Panc1 (cell line): ENCODE measurements at regions not wholly inside any gene's neighbourhood (a gene's known extent, or its start where the extent isn't known, plus 50 kb on each side); places are given as distances from the start of the nearest gene placed in this dataset.

ENCODE experiments used
- ATAC-seq: fragments of 200-7000 bp; cut with Tn5 transposase; 2 replicates; pipeline ENCODE4 v1.9.1; 2020; ENCODE audit warnings: mild to moderate bottlenecking, moderate library complexity
- BruUV-seq: library from RNA; stranded (reverse); fragments of 400-500 nt; replicated peaks from 2 replicates; lab custom pipeline; 2021; lab: Mats Ljungman, UMichigan
- CTCF ChIA-PET: fragments of 300-600 bp; sonication (Branson Sonifier 250); formaldehyde crosslinking; loops from one replicate; lab custom pipeline; 2022; ENCODE audit warnings: antibody characterized with exemption; lab: Charles Lee
- POLR2A ChIA-PET: fragments of 300-600 bp; sonication (Branson Sonifier 250); formaldehyde crosslinking; loops from one replicate; lab custom pipeline; 2022; ENCODE audit warnings: antibody characterized with exemption; lab: Charles Lee
- DNase-seq: peaks from one replicate; pipeline ENCODE4 v3.0.0-alpha.2; 2010; ENCODE audit warnings: low read depth, low spot score
- H3K27ac ChIP-seq: 2 replicates; pipeline ENCODE4 v1.5.1; 2011; ENCODE audit warnings: mild to moderate bottlenecking, low read length, inconsistent platforms
- H3K27me3 ChIP-seq: fragments of 200-500 bp; sonication (Bioruptor generic); 2 replicates; pipeline ENCODE4 v1.6.0; 2014; ENCODE audit warnings: low read length, inconsistent platforms; ENCODE audit not compliant: control insufficient read depth, insufficient read depth
- H3K36me3 ChIP-seq: fragments of 200-500 bp; sonication (Bioruptor generic); 2 replicates; pipeline ENCODE4 v1.5.1; 2014; ENCODE audit warnings: inconsistent platforms, mild to moderate bottlenecking, low read length, moderate library complexity; ENCODE audit not compliant: control insufficient read depth, insufficient read depth
- H3K4me1 ChIP-seq: 2 replicates; pipeline ENCODE4 v1.5.1; 2011; ENCODE audit warnings: inconsistent platforms, mild to moderate bottlenecking, low read length, moderate library complexity; ENCODE audit not compliant: control insufficient read depth, insufficient read depth
- H3K4me3 ChIP-seq, 2 experiments: 2 replicates each; pipeline ENCODE4 v1.5.1; 2011 to 2012; ENCODE audit warnings: low read depth in 2 of 2, low read length in 2 of 2, mild to moderate bottlenecking in 2 of 2, inconsistent platforms in 1 of 2, moderate library complexity in 1 of 2
- H3K9me3 ChIP-seq: fragments of 200-500 bp; sonication (Bioruptor generic); 2 replicates; pipeline ENCODE4 v1.5.1; 2014; ENCODE audit warnings: low read depth, mild to moderate bottlenecking, inconsistent platforms, low read length, moderate library complexity; ENCODE audit not compliant: control insufficient read depth, insufficient read depth
- CTCF ChIP-seq: fragments of 450-650 bp; IDR thresholded peaks from 2 replicates; pipeline ENCODE4 v1.5.1; 2017; ENCODE audit warnings: mild to moderate bottlenecking
- POLR2AphosphoS5 ChIP-seq: IDR thresholded peaks from 2 replicates; pipeline ENCODE4 v1.6.1; 2012; ENCODE audit warnings: mild to moderate bottlenecking, low read depth, low read length, moderate library complexity
- REST ChIP-seq, 2 experiments: IDR thresholded peaks; 2 replicates each; pipeline ENCODE4 v1.6.1; 2011 to 2012; ENCODE audit warnings: low read depth in 2 of 2, control low read depth in 1 of 2, low read length in 1 of 2, mild to moderate bottlenecking in 1 of 2, moderate library complexity in 1 of 2; ENCODE audit not compliant: insufficient read depth in 1 of 2
- SIN3A ChIP-seq: IDR thresholded peaks from 2 replicates; pipeline ENCODE4 v1.6.1; 2012; ENCODE audit warnings: low read depth, mild to moderate bottlenecking, low read length, moderate library complexity, borderline replicate concordance; ENCODE audit not compliant: insufficient read depth
- TCF7L2 ChIP-seq: IDR thresholded peaks from 2 replicates; pipeline ENCODE4 v1.6.1; 2011; ENCODE audit warnings: mild to moderate bottlenecking, low read depth, low read length, inconsistent platforms
- in situ Hi-C: cut with HindIII; loops from 2 replicates; pipeline ENCODE4 v1.10.0; 2016; ENCODE audit warnings: low sequenced_read_pairs, low pct_unique_long_range_greater_than_20kb
- intact Hi-C: fragments of 100-400 bp; cut with micrococcal nuclease; formaldehyde crosslinking; loops from one replicate; pipeline ENCODE4 v1.10.0; 2022; ENCODE audit not compliant: unreplicated experiment

- H3K36me3 ChIP-seq, result no peaks in the 10 kb centered on the region
- in situ Hi-C loops (no loop called here), intact Hi-C loops (no loop called here)
- ChIA-PET CTCF (no interaction called here), POLR2A (no interaction called here)
- H3K27ac ChIP-seq, result no peak overlapping the region
- DNase-seq (no peak), ATAC-seq (no peak)
- no peak overlapping the region for H3K4me3 ChIP-seq
- BruUV-seq, result no TSS peak
- H3K4me1 ChIP-seq, result no peaks in the 10 kb centered on the region
- no peak for TF ChIP-seq CTCF
- TF ChIP-seq POLR2AphosphoS5, result no peak
- TF ChIP-seq TCF7L2, result no peak
- no peak for TF ChIP-seq SIN3A
- no peak for TF ChIP-seq REST (IDR thresholded peaks at IDR 0.05; ENCODE audit: insufficient read depth in 1 of 2, low read depth in 2 of 2, low read length in 1 of 2)
- H3K27me3 ChIP-seq, result no peaks in the 10 kb centered on the region
- no peaks in the 10 kb centered on the region for H3K9me3 ChIP-seq
Observed at GRCh38 chr17:54536306-54536705, 364.3 kb upstream of the TOM1L1 start.

GRCh38 chr17:54537656-54538055, 363.0 kb upstream of the TOM1L1 start:
- no peak for DNase-seq
- TF ChIP-seq REST (IDR thresholded peaks at IDR 0.05; ENCODE audit: insufficient read depth in 1 of 2, low read depth in 2 of 2, low read length in 1 of 2), result no peak
- no peak for TF ChIP-seq CTCF
- no peak for TF ChIP-seq POLR2AphosphoS5
- no peak for TF ChIP-seq TCF7L2
- TF ChIP-seq SIN3A, result no peak
- ChIA-PET POLR2A (no interaction called here), CTCF (no interaction called here)
- Histone ChIP-seq H3K4me1 (no peaks in the 10 kb centered on the region), H3K27me3 (no peaks in the 10 kb centered on the region), H3K4me3 (no peak overlapping the region), H3K27ac (no peak overlapping the region), H3K36me3 (no peaks in the 10 kb centered on the region), H3K9me3 (no peaks in the 10 kb centered on the region)
- intact Hi-C loops, result no loop called here
- no TSS peak for BruUV-seq
- in situ Hi-C loops, result no loop called here
- ATAC-seq, result no peak
